HG02623 (cell line): ENCODE measurements at regions not wholly inside any gene's neighbourhood (a gene's known extent, or its start where the extent isn't known, plus 50 kb on each side); places are given as distances from the start of the nearest gene placed in this dataset.
"Not testable (repeated sequence)": the region's sequence is repeated elsewhere in the genome, so short reads cannot be mapped to it uniquely, and the experiment has no call there.

Experiments used
- ATAC-seq: cut with Tn5 transposase; IDR thresholded peaks from one replicate; pipeline ENCODE4 v1.9.1; 2021; ENCODE audit warnings: moderate library complexity; ENCODE audit not compliant: unreplicated experiment

DNA sequence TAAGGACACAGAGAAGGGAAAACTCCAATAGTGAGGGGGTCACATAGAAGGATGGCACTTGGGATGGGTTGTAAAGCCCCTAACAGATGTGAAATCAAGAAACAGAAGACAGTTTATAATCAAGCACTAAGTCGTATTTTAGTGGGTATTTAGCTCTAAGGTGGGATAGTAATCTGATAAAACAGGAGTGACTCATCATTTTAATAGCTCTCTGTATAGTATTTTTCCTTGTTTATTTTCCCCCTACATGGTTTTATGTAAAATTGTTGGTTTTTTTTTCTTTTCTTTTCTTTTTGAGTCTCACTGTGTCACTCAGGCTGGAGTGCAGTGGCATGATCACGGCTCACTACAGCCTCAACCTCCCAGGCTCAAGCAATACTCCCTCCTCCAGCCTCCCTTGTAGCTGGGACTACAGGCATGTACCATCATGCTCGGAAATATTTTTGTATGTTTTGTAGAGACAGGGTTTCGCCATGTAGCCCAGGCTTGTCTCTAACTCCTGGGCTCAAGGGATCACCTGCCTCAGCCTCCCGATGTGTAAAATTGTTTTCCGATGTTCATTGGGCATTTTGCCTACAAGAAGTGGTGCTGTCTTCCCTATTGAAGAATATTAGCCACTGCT is 142.6 kb upstream of the SERPINE2 start:
- ATAC-seq, result no peak

DNA sequence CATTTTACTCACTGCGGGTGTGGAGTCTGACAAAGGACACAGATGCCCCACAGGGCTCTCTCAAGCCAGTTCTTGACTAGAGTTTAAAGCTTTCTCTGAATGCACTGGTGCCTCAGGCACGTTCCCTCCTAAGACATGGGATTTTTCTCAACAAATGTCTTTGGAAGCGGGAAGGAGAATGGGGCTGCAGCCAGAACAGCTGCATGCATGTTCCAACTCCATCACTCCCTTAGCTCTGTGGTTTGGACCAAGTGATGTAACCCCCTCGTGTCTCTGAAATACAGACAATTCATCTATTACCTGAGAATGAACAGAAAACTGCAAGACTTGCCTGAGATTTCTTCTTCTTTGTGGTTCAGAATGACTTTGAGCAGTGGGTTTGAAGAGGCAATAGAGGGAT is 141.7 kb upstream of the SERPINE2 start:
- no peak for ATAC-seq

DNA sequence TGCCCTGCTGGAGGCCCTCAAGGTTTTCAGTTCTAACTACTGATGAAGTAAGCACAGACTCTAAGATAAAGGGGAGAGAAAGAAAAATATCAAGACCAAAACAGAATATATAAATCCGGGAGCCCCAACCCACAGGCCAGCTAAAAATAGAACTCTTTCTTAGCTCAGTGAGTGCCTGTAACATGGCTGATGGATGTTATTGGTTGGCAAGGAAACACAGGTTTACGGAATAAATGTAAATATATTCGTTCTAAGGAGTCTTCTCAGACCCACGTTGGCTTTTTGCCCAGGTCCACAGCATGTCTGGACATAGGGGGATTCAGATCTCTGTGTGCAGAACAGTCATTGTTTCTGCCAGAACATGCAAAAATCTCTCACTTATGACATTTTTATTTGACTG is 139.0 kb upstream of the SERPINE2 start:
- ATAC-seq, result no peak

DNA sequence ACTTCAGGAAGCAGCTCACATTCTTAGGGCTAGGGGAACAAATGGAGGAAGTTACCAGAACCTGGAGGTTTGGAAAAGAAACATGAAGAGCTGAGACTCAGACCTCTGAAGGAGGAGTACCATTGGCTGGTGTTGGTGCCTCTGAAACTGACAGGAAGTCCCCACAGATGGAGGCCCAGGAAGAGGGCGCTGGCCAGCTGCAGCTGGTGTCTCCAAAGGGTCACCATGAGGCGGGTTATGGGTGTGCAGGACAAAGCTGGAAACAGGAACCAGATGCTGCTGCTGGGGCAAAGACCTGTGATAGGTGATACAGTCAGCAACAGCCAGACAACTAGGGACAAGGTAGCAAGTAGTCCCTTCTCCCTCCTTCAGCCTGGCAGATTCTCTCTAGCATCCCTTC is 136.5 kb upstream of the SERPINE2 start:
- no peak for ATAC-seq

DNA sequence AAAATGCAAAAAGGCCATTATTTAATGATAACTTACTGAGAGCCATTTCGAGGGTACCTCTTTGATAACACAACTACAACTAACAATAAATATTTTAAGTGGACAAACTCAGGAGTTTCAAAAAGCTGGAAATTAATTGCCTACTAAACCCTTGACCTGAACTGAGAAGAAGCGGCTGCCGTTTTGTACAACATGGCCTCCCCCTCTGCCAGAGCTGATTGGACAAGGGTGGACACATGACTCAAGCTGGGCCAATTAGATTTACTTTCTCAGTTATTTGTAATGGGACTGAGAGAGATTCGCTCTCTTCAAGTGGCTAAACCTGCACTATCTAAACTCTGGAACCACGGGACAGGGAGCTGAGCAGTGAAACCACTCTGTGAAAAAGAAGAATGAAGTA is 135.9 kb upstream of the SERPINE2 start:
- ATAC-seq, result no peak

DNA sequence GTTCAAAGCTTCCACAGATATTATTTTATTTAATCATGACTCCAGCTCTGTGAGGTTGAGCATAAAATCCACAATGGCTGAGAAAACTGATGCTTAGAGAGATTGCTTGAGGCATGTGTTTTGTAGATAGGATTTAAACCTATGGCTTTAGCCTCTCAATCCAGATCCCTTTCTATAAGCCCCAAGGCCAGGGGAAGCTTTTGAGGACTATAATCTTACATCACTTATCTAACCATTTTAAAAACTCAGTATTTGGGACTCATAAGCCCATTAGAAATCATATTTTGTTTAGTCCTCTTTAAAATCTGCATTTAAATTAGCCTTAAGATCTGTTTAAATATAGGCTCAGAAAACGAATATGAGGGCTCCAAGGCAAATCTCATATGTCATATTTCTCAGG is 135.4 kb upstream of the SERPINE2 start:
- no peak for ATAC-seq

DNA sequence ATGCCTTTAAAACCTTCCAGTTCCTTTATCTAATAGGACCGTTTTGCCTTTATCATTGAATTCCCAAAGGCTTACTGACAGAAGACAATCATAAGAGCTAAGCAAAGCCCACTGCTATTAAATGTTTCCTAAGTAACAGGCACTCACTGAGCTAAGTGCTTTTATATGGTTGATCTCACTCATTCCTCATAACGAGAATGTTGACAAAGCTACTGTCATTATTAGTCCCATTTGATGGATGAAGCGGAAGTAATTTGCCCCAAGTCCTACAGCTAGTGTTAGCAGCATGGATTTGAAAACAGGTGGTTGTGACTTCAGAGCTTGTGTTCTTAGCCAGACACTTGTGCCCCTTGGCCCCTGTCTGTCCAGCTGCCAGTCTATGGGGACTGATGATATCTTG is 134.8 kb upstream of the SERPINE2 start:
- no peak for ATAC-seq

DNA sequence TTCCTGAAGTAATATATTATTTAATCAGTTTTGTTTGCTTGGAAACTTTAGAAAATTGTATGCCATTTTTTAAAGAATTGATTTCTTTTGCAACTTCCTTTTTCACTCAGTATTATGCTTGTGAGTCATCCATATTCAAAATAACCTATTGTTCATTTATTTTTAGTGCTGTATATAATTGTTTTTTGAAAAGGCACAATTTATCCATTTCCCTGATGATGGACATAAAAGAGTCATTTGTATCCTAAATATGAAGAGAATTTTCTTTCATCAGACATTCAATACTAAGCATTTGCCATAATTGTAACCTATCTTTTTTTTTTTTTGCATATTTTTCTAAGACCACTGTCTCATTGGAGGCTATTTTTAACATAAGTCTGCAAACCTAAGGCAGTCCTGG is 134.1 kb upstream of the SERPINE2 start:
- ATAC-seq, result no peak

DNA sequence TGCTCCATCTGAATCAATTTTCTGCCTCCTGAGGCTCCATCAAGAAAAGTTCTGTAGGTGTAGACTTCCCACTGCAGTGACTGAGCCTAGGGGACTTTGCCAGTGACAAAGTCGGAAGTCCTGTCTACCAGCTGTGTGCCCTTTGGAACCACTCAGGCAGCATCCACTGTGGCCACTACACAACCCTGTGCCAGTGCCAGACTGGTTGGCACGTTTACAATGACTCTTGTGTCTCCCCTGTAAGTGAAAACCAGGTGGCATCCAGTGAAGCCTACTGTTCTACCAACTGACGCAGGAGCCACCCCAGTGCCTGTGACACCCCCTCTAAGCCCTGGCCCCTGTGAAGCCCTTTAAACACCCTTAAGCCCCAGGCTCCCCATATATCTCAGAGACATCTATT is 132.1 kb upstream of the SERPINE2 start:
- ATAC-seq, result no peak

DNA sequence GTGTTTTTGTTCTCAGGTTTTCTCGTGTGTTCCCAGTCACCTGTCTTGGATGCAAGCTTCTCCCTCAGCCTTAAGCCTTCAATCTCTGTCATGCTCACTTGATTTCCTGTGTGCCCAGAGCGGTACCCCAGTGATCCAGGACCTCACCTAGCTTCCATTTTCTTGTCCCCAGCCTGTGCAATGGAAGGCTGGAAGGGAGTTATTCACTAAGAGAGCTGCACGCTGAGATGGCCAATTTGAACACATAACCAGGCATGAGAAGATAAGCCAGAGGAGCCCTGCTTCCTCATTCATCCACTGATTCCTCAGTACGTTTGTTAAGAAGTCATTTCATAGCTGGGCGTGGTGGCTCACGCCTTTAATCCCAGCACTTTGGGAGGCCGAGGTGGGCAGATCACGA is 130.8 kb upstream of the SERPINE2 start:
- no peak for ATAC-seq

DNA sequence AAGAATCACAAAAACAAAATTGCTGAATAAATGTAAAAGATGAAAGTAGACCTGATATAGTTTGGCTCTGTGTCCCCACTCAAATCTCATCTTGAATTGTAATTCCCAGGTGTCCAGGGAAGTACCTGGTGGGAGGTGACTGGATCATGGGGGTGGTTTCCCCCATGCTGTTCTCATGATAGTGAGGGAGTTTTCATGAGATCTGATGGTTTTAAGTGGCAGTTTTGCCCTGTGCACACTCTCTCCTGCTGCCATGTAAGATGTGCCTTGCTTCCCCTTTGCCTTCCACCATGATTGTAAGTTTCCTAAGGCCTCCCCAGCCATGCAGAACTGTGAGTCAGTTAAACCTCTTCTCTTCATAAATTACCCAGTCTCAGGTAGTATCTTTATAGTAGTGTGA is 128.7 kb upstream of the SERPINE2 start:
- ATAC-seq, result not testable (repeated sequence)

DNA sequence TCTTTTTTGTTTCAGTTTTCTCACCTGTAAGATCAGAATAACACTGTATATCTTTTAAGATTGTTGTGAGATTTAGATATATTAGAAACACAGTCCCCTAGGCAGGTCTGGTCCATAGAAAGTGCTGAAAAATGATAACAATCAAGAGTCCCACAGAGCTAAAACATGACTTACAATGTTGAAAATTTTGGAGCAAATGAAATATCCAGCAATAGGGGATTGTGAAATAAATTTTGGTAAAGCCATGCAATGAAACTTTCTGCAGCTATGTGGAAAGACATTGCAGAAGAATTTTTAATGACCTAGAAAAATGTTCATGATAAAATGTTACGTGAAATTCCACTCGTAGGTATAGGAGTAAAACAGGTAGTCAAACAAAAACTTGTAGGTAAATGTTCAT is 127.6 kb upstream of the SERPINE2 start:
- no peak for ATAC-seq

DNA sequence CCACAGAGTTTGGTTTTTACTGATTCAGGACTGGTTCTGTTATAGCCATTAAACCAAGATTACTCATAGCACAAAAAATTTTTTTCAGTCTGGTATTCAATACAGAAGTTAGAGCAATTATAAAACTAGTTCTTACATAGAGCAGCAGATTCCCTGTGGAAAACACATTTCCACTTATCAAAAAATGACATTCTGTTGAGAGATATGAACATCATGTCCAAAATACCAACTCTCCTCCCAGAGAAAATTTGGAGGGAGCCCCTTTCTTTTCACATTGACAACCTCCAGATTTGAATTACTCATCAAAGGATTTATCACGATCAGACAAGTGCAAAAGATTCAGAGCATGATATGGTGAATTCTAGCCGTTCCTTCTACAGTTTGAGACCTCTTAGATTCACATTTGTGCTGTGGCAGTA is 126.8 kb upstream of the SERPINE2 start:
- no peak for ATAC-seq

DNA sequence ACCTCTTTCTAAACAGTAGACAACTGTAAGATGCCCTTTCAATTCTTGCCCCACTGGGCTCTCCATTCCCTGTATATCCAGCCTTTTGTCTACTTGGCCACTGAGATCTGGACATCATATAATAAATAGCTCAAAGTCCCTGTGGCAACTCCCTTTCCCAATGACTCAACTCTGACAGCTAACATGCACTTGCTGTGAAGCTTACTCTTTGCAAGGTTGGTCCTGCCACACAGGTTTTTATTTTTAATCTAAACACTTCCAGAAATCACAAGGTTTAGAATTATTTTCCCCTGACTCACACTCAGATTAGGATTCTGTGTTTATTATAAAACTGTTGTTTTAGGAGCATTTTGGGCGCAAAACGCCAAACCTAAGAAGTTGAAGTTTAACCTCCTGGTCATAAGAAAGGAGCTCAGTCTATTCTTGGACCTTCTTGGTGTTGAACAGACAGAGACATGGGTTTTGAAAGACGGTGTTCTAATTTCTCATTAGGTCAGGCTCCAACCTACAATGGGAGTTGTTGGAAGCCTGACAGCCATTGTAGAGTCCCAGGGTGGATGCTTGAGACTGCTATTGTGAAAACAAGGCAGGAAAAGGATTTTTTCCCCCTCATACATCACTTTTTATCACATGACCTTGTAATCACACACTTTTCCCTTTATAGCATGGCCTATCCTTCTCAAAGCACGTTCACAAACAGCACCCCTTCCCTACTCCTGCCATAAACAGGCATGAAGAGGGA is 124.7 kb upstream of the SERPINE2 start:
- no peak for ATAC-seq

DNA sequence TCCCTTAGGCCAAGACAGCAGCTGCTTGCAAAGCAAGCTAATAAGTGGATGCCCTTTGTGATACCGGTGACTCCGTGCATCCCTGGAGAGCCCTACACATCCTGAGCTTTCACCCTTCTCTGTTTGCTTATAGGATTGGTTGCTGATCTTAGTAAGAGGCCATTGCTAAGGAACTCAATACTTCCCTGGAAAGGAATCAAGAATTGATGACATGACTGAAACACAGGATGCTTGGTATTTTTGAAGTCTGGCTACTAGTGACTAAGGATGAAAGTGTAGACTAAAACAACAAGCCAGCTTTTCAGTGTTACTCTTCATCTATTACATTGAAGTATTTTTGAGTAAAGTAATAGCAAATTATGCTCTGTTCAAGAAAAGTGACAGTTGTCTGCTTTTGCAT is 123.0 kb upstream of the SERPINE2 start:
- no peak for ATAC-seq

DNA sequence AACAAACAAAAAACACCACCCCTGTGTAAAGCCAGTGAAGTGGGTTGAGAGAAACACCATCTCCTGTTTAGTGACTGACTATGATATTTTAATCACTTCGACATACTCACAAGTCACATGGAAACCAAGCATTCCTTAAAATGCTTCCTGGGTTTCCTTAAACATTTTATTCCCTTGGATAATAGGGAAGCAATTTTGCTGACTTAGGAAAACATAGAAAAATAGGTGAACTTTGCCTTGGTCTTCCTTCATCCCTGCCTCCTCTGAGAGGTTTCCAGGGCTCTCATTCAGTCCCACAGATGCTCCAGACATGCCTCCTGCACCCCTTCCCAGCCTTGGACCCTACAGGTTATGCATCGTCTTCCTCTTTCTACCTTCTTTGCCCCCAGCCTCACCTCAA is 122.6 kb upstream of the SERPINE2 start:
- ATAC-seq, result no peak

DNA sequence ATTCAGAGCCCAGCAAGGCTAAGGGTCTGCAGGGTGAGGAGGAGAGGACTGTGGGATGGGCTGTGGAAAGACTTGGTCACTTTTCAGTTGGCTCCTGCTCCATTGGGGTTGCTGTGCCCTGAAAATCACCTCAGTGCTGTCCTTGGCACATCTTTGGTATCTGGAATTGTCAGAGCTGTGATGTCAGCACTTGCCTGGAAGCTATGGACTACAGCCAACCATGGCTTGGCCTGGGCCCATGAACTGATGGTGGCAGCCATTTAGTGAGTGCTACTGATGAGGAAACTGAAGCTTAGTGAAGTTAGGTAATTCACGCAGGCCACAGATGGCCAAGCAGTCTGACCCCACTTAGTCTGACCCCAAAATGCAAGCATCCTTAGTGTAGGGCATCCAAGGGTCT is 121.8 kb upstream of the SERPINE2 start:
- no peak for ATAC-seq

DNA sequence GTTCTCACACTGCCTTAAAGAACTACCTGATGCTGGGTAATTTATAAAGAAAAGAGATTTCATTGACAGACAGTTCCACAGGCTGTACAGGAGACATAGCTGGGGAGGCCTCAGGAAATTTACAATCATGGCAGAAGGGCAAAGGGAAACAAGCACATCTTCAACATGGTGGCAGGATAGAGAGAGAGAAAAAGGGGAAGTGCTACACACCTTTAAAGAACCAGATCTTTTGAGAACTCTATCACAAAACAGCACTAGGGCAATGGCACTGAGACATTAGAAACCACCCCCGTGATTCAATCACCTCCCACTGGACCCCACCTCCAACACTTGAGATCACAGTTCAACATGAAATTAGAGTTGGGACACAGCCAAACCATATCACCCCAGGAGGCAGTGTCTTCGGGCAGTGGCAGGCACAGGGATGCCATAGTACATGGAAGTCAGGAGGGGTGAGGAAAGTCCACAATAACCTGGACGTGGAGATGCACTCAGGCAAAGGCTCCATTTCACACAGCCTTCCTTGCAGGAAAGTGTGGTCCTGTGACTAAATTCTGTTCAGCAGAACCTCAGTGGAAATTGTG is 120.4 kb upstream of the SERPINE2 start:
- ATAC-seq, result no peak

DNA sequence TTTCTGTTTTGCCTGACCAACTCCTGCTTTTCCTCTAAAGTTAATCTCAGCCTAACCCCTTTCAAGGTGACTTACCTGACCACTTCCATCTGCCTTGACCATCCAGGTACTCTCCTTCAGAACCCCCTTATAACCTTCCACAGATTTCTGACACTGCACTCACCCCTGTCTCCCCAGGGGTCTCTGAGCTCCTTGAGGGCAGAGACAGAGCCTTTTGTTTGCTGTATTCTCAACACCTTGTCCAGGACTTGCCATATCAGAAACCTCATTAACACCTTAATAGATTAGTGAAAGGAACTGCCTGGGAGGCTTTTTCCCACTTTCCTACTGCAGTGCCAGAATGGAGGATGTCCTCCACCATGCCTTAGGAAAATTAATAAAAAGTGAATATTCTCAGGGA is 119.7 kb upstream of the SERPINE2 start:
- no peak for ATAC-seq

DNA sequence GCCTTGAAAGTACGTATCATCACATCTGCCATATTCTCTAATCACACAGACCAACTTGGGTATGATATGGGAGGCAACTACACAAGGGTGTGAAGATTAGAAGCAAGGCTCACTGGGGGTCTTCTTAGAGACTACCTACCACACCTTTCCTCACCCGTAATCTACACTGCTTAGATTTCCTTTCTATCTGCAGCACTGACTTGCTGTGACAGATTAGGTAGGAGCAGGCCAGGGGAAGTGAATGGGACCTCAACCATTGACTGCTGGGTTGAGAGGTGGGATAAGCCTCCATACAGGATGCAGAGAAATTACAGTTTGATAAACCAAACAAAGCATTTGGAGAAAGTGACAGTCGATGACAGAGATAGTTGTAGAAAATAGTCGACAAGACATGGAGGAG is 119.0 kb upstream of the SERPINE2 start:
- ATAC-seq, result no peak

DNA sequence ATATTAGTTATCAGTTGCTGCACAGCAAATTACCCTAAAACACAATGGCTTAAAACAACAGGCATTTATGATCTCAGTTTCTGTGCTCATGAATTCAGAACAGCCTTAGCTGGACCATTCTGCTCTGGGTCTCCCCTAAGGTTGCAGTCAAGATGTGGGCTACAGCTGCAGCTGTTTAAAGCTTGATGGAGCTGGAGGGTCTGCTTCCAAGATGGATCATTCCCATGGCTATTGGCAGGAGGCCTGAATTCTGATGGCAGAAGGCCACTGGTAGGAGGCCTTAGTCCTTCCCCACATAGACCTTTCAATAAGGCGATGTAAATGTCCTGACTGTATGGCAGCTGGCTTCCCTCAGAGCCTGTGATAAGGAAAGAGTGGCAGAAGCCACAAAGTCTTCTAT is 118.6 kb upstream of the SERPINE2 start:
- ATAC-seq, result no peak

DNA sequence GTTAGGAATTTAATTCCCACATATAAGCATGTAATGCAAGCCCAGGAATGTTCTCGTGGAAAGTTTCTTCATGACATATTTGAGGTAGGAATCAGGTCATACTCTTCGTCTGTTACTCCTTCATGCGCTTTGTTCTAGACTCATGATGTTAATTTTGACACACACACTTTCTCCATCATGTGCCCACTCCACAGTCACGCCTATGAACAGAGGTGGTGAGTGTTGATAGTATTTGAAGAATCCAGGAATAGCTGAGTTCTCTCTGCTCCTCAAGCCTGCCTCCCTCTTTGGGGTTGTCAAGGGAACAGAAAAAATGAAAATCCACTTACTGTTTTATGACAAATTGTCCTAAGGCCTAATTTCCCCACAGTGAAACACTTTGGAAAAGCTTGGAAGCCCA is 117.3 kb upstream of the SERPINE2 start:
- ATAC-seq, result no peak

DNA sequence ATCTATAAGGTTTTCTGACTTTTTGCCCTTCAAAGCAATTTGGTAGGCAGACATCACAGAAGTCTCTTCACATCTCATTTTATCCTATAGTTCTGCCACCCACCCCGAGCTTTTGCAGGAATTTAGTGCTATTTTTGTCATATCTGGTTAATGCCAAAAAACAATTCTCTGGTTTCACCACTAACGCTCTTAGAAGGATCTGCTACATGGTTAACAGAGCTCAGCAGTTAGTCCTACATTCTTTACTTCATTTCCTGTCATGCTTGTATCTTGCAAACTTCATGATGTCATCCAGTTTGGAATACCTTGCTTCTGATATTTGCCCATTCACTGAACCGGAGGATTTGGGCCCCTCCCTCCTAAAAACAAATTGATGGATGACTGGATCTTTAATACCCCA is 116.8 kb upstream of the SERPINE2 start:
- no peak for ATAC-seq
